ENCODE measurements at regions not wholly inside any gene's neighbourhood (a gene's known extent, or its start where the extent isn't known, plus 50 kb on each side); places are given as distances from the start of the nearest gene placed in this dataset.

DNA sequence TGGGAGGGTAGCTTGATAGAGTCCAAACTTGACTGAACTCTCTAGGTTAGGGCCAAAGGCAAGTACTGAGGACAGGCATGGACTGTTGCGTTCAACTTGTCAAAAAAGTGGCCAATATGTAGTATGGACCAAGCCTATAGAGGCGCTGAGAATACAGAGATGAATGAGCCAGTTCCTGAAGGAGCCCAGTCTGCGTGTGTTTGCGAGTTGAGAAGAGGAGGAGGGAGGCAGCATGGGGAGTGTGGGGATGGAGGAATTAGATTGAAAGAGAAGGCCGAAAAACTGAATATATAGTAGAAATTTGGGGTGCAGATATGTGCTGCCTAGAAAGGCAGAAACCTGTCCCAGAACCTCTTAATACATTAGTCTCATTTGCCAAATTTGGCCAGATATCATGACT is 412.4 kb downstream of the PCNX1 start:
- no TSS peak for BruUV-seq (replicated peaks)
- CTCF ChIA-PET = no interaction called here
- H3K9me3 ChIP-seq (replicated peaks; ENCODE audit: control insufficient read depth, insufficient read depth, low read length) = no peaks in the 10 kb centered on the region
- H3K27ac ChIP-seq (ENCODE audit: insufficient read depth, low read depth, low read length) = no peak overlapping the region
- peak overlapping the region; percentile 68 for H3K4me2 ChIP-seq (ENCODE audit: insufficient read depth, low read length)
- peaks cover 2% of the 10 kb centered on the region for H4K20me1 ChIP-seq (replicated peaks; ENCODE audit: control insufficient read depth, extremely low read depth, insufficient read depth, low read length)
- H3K4me1 ChIP-seq (ENCODE audit: control insufficient read depth, extremely low read depth, insufficient read depth, low read length) = peaks cover 11% of the 10 kb centered on the region
- intact Hi-C loops (cut with micrococcal nuclease) (loop anchor here (1.0 to 10.0 kb wide), 10 partner anchors 29 to 434 kb away; no protein-coding TSS in a partner anchor), dilution Hi-C loops (cut with MboI; ENCODE audit: extremely low pct_ligation_motif_present, low sequenced_read_pairs) (no loop called here)
- H3K4me3 ChIP-seq (replicated peaks in 1 of 3; ENCODE audit: insufficient read depth in 1 of 3, low read depth in 1 of 3, low read length in 3 of 3) = peak overlapping the region; percentile 28 to 67 (median 33)
- no peaks in the 10 kb centered on the region for H3K9me1 ChIP-seq (replicated peaks; ENCODE audit: control insufficient read depth, extremely low read depth, insufficient read depth, low read length)
- DNase-seq (ENCODE audit: low read depth, low spot score) = no peak
- POLR2A ChIA-PET = no interaction called here
- FAIRE-seq = peak; percentile 4
- H3K9ac ChIP-seq (replicated peaks; ENCODE audit: extremely low read depth, insufficient read depth, low read length) = no peak overlapping the region
- H3K79me2 ChIP-seq (ENCODE audit: control insufficient read depth, insufficient read depth, low read length) = no peaks in the 10 kb centered on the region
- peak overlapping the region; percentile 87 for H2AFZ ChIP-seq (ENCODE audit: low read depth, low read length)
- TF ChIP-seq EZH2 (IDR thresholded peaks at IDR 0.05; ENCODE audit: borderline replicate concordance, low read depth, low read length, severe bottlenecking) (no peak), JUN (IDR thresholded peaks at IDR 0.05; ENCODE audit: borderline replicate concordance, insufficient read depth, insufficient read length, low read depth) (no peak), POLR2A (IDR thresholded peaks at IDR 0.05; ENCODE audit: low read depth, low read length) (no peak), FOS (IDR thresholded peaks at IDR 0.05; ENCODE audit: borderline replicate concordance, insufficient read depth, low read length) (no peak), MYC (IDR thresholded peaks at IDR 0.05; ENCODE audit: low read depth, low read length) (no peak), GATA2 (IDR thresholded peaks at IDR 0.05; ENCODE audit: insufficient read depth, insufficient read length, low read depth, low read length) (no peak), POLR2AphosphoS5 (IDR thresholded peaks at IDR 0.05; ENCODE audit: insufficient read depth, low read depth, low read length) (no peak)
- TF ChIP-seq, protein P1, sequence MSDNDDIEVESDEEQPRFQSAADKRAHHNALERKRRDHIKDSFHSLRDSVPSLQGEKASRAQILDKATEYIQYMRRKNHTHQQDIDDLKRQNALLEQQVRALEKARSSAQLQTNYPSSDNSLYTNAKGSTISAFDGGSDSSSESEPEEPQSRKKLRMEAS (IDR thresholded peaks at IDR 0.05; ENCODE audit: insufficient read depth, insufficient read length) = no peak
- TF ChIP-seq, protein P2, sequence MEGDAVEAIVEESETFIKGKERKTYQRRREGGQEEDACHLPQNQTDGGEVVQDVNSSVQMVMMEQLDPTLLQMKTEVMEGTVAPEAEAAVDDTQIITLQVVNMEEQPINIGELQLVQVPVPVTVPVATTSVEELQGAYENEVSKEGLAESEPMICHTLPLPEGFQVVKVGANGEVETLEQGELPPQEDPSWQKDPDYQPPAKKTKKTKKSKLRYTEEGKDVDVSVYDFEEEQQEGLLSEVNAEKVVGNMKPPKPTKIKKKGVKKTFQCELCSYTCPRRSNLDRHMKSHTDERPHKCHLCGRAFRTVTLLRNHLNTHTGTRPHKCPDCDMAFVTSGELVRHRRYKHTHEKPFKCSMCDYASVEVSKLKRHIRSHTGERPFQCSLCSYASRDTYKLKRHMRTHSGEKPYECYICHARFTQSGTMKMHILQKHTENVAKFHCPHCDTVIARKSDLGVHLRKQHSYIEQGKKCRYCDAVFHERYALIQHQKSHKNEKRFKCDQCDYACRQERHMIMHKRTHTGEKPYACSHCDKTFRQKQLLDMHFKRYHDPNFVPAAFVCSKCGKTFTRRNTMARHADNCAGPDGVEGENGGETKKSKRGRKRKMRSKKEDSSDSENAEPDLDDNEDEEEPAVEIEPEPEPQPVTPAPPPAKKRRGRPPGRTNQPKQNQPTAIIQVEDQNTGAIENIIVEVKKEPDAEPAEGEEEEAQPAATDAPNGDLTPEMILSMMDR (IDR thresholded peaks at IDR 0.05; ENCODE audit: extremely low read depth in 1 of 2, insufficient read depth in 1 of 2, low read depth in 1 of 2, low read length in 2 of 2) = no peak
- H3K27me3 ChIP-seq (ENCODE audit: control insufficient read depth in 2 of 2, insufficient read depth in 2 of 2, low read length in 2 of 2) = no peaks in the 10 kb centered on the region
- H3K36me3 ChIP-seq (ENCODE audit: control insufficient read depth in 2 of 2, extremely low read depth in 1 of 2, insufficient read depth in 2 of 2, low read length in 2 of 2) = no peaks in the 10 kb centered on the region
